GM23338 (cell line): ENCODE measurements at regions not wholly inside any gene's neighbourhood (a gene's known extent, or its start where the extent isn't known, plus 50 kb on each side); places are given as distances from the start of the nearest gene placed in this dataset.

Source experiments
- ATAC-seq: fragments of 200-7000 bp; cut with Tn5 transposase; 3 replicates; pipeline ENCODE4 v1.9.1; 2020
- DNase-seq: peaks from one replicate; pipeline ENCODE4 v3.0.0-alpha.2; 2015; ENCODE audit warnings: low spot score
- H2AFZ ChIP-seq: fragments of 200-600 bp; sonication (generic); 2 replicates; pipeline ENCODE4 v1.8.0; 2016; ENCODE audit warnings: antibody characterized with exemption, mild to moderate bottlenecking, moderate library complexity
- H3F3A ChIP-seq: fragments of 200-600 bp; sonication (generic); replicated peaks from 2 replicates; pipeline ENCODE4 v1.8.0; 2017; ENCODE audit warnings: antibody characterized with exemption, mixed run types, low read depth
- H3K27ac ChIP-seq: fragments of 200-600 bp; sonication (generic); 2 replicates; pipeline ENCODE4 v1.6.1; 2016; ENCODE audit warnings: low read depth
- H3K27me3 ChIP-seq: fragments of 200-600 bp; sonication (generic); 2 replicates; pipeline ENCODE4 v1.8.0; 2016; ENCODE audit warnings: mild to moderate bottlenecking, mixed run types, moderate library complexity; ENCODE audit not compliant: insufficient read depth
- H3K36me3 ChIP-seq: fragments of 200-600 bp; sonication (generic); 2 replicates; pipeline ENCODE4 v1.8.0; 2016; ENCODE audit warnings: mild to moderate bottlenecking; ENCODE audit not compliant: insufficient read depth
- H3K4me1 ChIP-seq: fragments of 200-600 bp; sonication (generic); 2 replicates; pipeline ENCODE4 v1.8.0; 2016; ENCODE audit warnings: mild to moderate bottlenecking, moderate library complexity; ENCODE audit not compliant: insufficient read depth
- H3K4me2 ChIP-seq: fragments of 200-600 bp; sonication (generic); 2 replicates; pipeline ENCODE4 v1.7.1; 2017; ENCODE audit warnings: mixed run types
- H3K4me3 ChIP-seq: fragments of 200-600 bp; sonication (generic); 2 replicates; pipeline ENCODE4 v1.6.1; 2016; ENCODE audit warnings: mixed run types
- H3K79me2 ChIP-seq: fragments of 200-600 bp; sonication (generic); replicated peaks from 2 replicates; pipeline ENCODE4 v1.8.0; 2017; ENCODE audit warnings: mild to moderate bottlenecking; ENCODE audit not compliant: insufficient read depth
- H3K9me2 ChIP-seq: fragments of 200-600 bp; sonication (generic); 2 replicates; pipeline ENCODE4 v1.8.0; 2017; ENCODE audit not compliant: insufficient read depth
- H4K20me1 ChIP-seq: fragments of 200-600 bp; sonication (generic); replicated peaks from 2 replicates; pipeline ENCODE4 v1.8.0; 2017; ENCODE audit warnings: mild to moderate bottlenecking; ENCODE audit not compliant: insufficient read depth
- H3K27ac Mint-ChIP-seq: 2 replicates; pipeline ENCODE4 v1.8.0; 2020; ENCODE audit warnings: inconsistent platforms, mild to moderate bottlenecking, moderate library complexity, mixed read lengths
- H3K27me3 Mint-ChIP-seq: 3 replicates; pipeline ENCODE4 v1.8.0; 2022; ENCODE audit warnings: low read depth, mild to moderate bottlenecking, moderate library complexity, mixed read lengths, inconsistent platforms; ENCODE audit not compliant: insufficient read depth, poor library complexity
- H3K36me3 Mint-ChIP-seq: 3 replicates; pipeline ENCODE4 v1.8.0; 2021; ENCODE audit warnings: low read depth, mild to moderate bottlenecking, inconsistent platforms, moderate library complexity, mixed read lengths
- H3K4me1 Mint-ChIP-seq: 3 replicates; pipeline ENCODE4 v1.8.0; 2020; ENCODE audit warnings: mild to moderate bottlenecking, inconsistent platforms, mixed read lengths
- H3K4me3 Mint-ChIP-seq: 3 replicates; pipeline ENCODE4 v1.8.0; 2021; ENCODE audit warnings: moderate library complexity, mild to moderate bottlenecking, inconsistent platforms, mixed read lengths
- H3K9me3 Mint-ChIP-seq: 3 replicates; pipeline ENCODE4 v1.8.0; 2020; ENCODE audit warnings: moderate library complexity, mild to moderate bottlenecking, inconsistent platforms, mixed read lengths
- CREB1 ChIP-seq: fragments of 250-450 bp; sonication (Bioruptor Pico); IDR thresholded peaks from 2 replicates; pipeline ENCODE4 v1.5.0; 2020; ENCODE audit warnings: low read depth, mild to moderate bottlenecking, moderate library complexity
- EZH2 ChIP-seq: fragments of 200-600 bp; sonication (generic); IDR thresholded peaks from one replicate; pipeline ENCODE4 v1.8.0; 2017; ENCODE audit warnings: antibody characterized with exemption, mild to moderate bottlenecking, low read depth; ENCODE audit not compliant: unreplicated experiment
- EZH2phosphoT487 ChIP-seq: fragments of 200-600 bp; sonication (generic); IDR thresholded peaks from one replicate; pipeline ENCODE4 v1.8.1; 2018; ENCODE audit warnings: antibody characterized with exemption; ENCODE audit not compliant: unreplicated experiment
- JUNB ChIP-seq: IDR thresholded peaks from one replicate; pipeline ENCODE4 v1.6.1; 2016; ENCODE audit warnings: antibody characterized with exemption; ENCODE audit not compliant: unreplicated experiment
- NANOG ChIP-seq: IDR thresholded peaks from 2 replicates; pipeline ENCODE4 v1.6.1; 2016; ENCODE audit warnings: antibody characterized with exemption, borderline replicate concordance
- POLR2AphosphoS5 ChIP-seq: IDR thresholded peaks from 2 replicates; pipeline ENCODE4 v1.6.1; 2016; ENCODE audit warnings: antibody characterized with exemption, low read depth
- REST ChIP-seq: IDR thresholded peaks from one replicate; pipeline ENCODE4 v1.6.1; 2018; ENCODE audit warnings: antibody characterized with exemption; ENCODE audit not compliant: unreplicated experiment
- STAT1 ChIP-seq: IDR thresholded peaks from one replicate; pipeline ENCODE4 v1.6.1; 2016; ENCODE audit warnings: antibody characterized with exemption; ENCODE audit not compliant: unreplicated experiment
- ZNF114 ChIP-seq: fragments of 250-450 bp; sonication (Bioruptor Pico); IDR thresholded peaks from 2 replicates; pipeline ENCODE4 v1.5.0; 2020; ENCODE audit warnings: mild to moderate bottlenecking, moderate library complexity
- ZNF331 ChIP-seq: fragments of 250-450 bp; sonication (Bioruptor Pico); IDR thresholded peaks from 2 replicates; pipeline ENCODE4 v1.5.0; 2020; ENCODE audit warnings: low read depth, mild to moderate bottlenecking, moderate library complexity
- ZNF462 ChIP-seq: fragments of 250-450 bp; sonication (Bioruptor Pico); IDR thresholded peaks from 2 replicates; pipeline ENCODE4 v1.5.0; 2020; ENCODE audit warnings: mild to moderate bottlenecking, moderate library complexity
- TF ChIP-seq, protein P1 (sequence below), 2 experiments: fragments of 200-600 bp in 1 of 2; sonication (generic) in 1 of 2; conservative IDR thresholded peaks; 2 replicates each; pipeline versions ENCODE4 v1.5.1 to v1.6.1; 2016 to 2017; ENCODE audit warnings: antibody characterized with exemption in 2 of 2, low read depth in 2 of 2, mild to moderate bottlenecking in 2 of 2, moderate library complexity in 1 of 2
- TF ChIP-seq, protein P2 (sequence below): IDR thresholded peaks from 2 replicates; pipeline ENCODE4 v1.6.1; 2016; ENCODE audit warnings: antibody characterized with exemption

DNA sequence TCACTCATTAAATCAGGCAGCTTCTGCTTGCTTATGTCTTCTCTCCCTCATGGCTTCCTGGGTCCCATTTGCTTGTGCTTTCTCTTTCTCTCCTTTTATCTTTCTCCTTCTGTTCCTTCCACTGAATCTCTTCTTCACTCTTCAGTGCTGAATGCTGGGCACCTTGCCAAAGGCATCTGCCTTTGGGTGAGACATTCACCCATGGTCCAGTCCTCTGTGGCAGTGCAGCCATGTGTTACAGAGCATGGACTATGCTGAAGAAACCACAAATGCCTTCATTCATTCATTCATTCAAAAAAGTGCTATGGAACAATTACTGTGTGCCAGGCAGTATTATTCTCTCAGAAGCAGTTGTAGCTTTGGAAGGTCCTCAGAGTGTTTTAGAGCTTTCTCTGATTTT is 344.4 kb upstream of the STXBP6 start:
- Histone ChIP-seq H3K4me3 (no peak overlapping the region), H3K4me2 (no peak overlapping the region), H3K27me3 (no peaks in the 10 kb centered on the region), H3K27ac (no peak overlapping the region), H3F3A (no peaks in the 10 kb centered on the region), H3K36me3 (no peaks in the 10 kb centered on the region), H3K79me2 (no peaks in the 10 kb centered on the region), H3K9me2 (no peaks in the 10 kb centered on the region), H3K4me1 (peaks cover 13% of the 10 kb centered on the region), H4K20me1 (no peaks in the 10 kb centered on the region), H2AFZ (peak overlapping the region; percentile 90)
- H3K9me3 Mint-ChIP-seq, result no peaks in the 10 kb centered on the region
- H3K4me1 Mint-ChIP-seq, result peaks cover 16% of the 10 kb centered on the region; the same call in 2 of the 3 replicates
- no peak for DNase-seq
- H3K36me3 Mint-ChIP-seq, result no peaks in the 10 kb centered on the region
- H3K4me3 Mint-ChIP-seq, result no peak overlapping the region
- peaks cover 4% of the 10 kb centered on the region for H3K27me3 Mint-ChIP-seq
- ATAC-seq, result no peak
- TF ChIP-seq EZH2phosphoT487 (no peak), POLR2AphosphoS5 (no peak), CREB1 (CRISPR knock-in tag) (no peak), JUNB (no peak), NANOG (no peak), ZNF114 (CRISPR knock-in tag) (no peak), EZH2 (no peak), STAT1 (no peak), REST (no peak), ZNF331 (CRISPR knock-in tag) (no peak), ZNF462 (CRISPR knock-in tag) (no peak)
- TF ChIP-seq, protein P1, sequence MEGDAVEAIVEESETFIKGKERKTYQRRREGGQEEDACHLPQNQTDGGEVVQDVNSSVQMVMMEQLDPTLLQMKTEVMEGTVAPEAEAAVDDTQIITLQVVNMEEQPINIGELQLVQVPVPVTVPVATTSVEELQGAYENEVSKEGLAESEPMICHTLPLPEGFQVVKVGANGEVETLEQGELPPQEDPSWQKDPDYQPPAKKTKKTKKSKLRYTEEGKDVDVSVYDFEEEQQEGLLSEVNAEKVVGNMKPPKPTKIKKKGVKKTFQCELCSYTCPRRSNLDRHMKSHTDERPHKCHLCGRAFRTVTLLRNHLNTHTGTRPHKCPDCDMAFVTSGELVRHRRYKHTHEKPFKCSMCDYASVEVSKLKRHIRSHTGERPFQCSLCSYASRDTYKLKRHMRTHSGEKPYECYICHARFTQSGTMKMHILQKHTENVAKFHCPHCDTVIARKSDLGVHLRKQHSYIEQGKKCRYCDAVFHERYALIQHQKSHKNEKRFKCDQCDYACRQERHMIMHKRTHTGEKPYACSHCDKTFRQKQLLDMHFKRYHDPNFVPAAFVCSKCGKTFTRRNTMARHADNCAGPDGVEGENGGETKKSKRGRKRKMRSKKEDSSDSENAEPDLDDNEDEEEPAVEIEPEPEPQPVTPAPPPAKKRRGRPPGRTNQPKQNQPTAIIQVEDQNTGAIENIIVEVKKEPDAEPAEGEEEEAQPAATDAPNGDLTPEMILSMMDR (conservative IDR thresholded peaks at IDR 0.05; ENCODE audit: low read depth in 2 of 2), result no peak
- TF ChIP-seq, protein P2, sequence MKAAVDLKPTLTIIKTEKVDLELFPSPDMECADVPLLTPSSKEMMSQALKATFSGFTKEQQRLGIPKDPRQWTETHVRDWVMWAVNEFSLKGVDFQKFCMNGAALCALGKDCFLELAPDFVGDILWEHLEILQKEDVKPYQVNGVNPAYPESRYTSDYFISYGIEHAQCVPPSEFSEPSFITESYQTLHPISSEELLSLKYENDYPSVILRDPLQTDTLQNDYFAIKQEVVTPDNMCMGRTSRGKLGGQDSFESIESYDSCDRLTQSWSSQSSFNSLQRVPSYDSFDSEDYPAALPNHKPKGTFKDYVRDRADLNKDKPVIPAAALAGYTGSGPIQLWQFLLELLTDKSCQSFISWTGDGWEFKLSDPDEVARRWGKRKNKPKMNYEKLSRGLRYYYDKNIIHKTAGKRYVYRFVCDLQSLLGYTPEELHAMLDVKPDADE, result no peak
- no peak overlapping the region for H3K27ac Mint-ChIP-seq
